ENCODE measurements at regions not wholly inside any gene's neighbourhood (a gene's known extent, or its start where the extent isn't known, plus 50 kb on each side); places are given as distances from the start of the nearest gene placed in this dataset.

DNA sequence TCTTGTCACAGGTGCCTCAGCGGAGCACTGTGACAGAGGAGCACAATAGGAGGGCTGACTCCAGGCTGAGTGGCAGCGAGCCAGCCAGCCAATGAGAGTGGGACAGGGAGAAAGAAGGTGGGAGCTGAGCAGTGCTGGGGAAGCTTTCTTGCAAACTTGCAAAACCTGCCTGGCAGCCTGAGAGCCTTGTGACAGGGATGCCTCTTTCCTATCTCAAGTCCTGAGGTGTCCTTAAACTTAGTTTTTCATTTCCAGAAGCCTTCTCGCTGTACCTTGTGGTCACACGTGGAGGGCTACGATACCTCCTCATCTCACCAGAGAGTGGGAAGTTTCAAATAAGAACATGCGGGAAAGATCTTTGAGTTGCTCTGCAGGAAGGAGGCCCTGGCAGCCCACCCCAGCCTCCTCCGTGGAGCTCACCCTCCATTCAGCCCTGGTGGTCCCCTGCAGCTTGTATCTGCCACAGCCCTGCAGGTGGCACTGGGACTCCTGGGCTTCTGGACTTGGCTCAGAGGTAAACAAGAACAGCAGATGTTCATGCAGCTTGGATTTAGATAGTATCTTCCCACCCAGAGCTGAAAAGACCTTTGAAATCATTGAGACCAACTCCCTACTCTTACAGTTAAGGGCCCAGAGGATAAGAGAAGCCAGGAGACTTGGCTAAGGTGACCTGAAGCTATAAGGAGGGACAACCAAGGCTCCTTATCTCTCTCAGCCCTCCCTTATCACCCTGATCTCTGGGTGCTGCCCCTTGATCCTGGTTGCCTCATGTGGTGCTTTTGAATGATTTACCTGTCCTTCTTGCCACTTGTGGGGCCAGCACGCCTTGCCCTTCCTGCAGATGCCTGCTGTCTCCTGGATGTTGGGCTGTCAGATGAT lies 153.5 kb upstream of the MAX start:
- ATAC-seq, result peak; percentile 62
- POLR2A ChIA-PET (ENCODE audit: unreplicated experiment), result interaction anchor here (0.5 to 0.8 kb wide), 4 partner anchors 48 to 355 kb away, joined by 3 to 5 read pairs (median 3); no protein-coding TSS in a partner anchor
- intact Hi-C loops (cut with micrococcal nuclease), result loop anchor here (1.0 to 2.0 kb wide), 6 partner anchors 22 to 156 kb away; partner anchors contain the start of gene FUT8
- peak overlapping the region; percentile 81 for H3K9ac ChIP-seq (ENCODE audit: low read length)
- H2AFZ ChIP-seq (ENCODE audit: low read length), result peak overlapping the region; percentile 36
- peak overlapping the region; percentile 96 for H3K27ac ChIP-seq (ENCODE audit: low read length)
- H4K20me1 ChIP-seq (ENCODE audit: low read length), result no peaks in the 10 kb centered on the region
- CTCF ChIA-PET, result interaction anchor here (0.7 to 1.0 kb wide), 2 partner anchors 9 to 156 kb away, joined by 3 to 7 read pairs; no protein-coding TSS in a partner anchor
- H3F3A ChIP-seq (ENCODE audit: low read length, unreplicated experiment), result no peaks in the 10 kb centered on the region
- BruUV-seq (replicated peaks), result no TSS peak
- H3K27me3 ChIP-seq (ENCODE audit: low read length), result no peaks in the 10 kb centered on the region
- H3K9me3 ChIP-seq (ENCODE audit: low read length), result 0 out of 2 replicates have a peak, but pooled peaks cover 3% of the 10 kb centered on the region
- H3K36me3 ChIP-seq (ENCODE audit: low read depth, low read length), result peaks cover 4% of the 10 kb centered on the region; the same call in 1 of the 2 replicates
- peak; percentile 95 for DNase-seq
- H3K79me2 ChIP-seq (ENCODE audit: low read length), result 0 out of 2 replicates have a peak, but pooled peaks cover 9% of the 10 kb centered on the region
- TF ChIP-seq EZH2phosphoT487 (IDR thresholded peaks at IDR 0.05; ENCODE audit: borderline replicate concordance, low read length), result no peak
- TF ChIP-seq CTCF (conservative IDR thresholded peaks at IDR 0.05; ENCODE audit: low read depth, low read length), result no peak
- TF ChIP-seq EZH2 (IDR thresholded peaks at IDR 0.05; ENCODE audit: low read length, unreplicated experiment), result no peak
- H3K4me3 ChIP-seq (ENCODE audit: low read length), result peak overlapping the region; percentile 34; the same call in 1 of the 2 replicates
- H3K9me2 ChIP-seq (replicated peaks; ENCODE audit: low read length), result no peaks in the 10 kb centered on the region
- peak overlapping the region; percentile 75 for H3K4me2 ChIP-seq (ENCODE audit: low read length)
- H3K4me1 ChIP-seq (ENCODE audit: insufficient read depth, low read length), result peaks cover 58% of the 10 kb centered on the region

GRCh38 chr14:65256714-65257113 lies 154.4 kb upstream of the MAX start:
- H2AFZ ChIP-seq (ENCODE audit: low read length), result no peak overlapping the region
- no peak for ATAC-seq
- POLR2A ChIA-PET (ENCODE audit: unreplicated experiment), result no interaction called here
- H3K4me2 ChIP-seq (ENCODE audit: low read length), result no peak overlapping the region; the same call in 1 of the 2 replicates
- intact Hi-C loops (cut with micrococcal nuclease), result no loop called here
- peak overlapping the region; percentile 96 for H3K27ac ChIP-seq (ENCODE audit: low read length)
- H3K4me1 ChIP-seq (ENCODE audit: insufficient read depth, low read length), result peaks cover 53% of the 10 kb centered on the region
- 0 out of 2 replicates have a peak overlapping the region, but pooled peaks have one; percentile 81 for H3K9ac ChIP-seq (ENCODE audit: low read length)
- peaks cover 4% of the 10 kb centered on the region; the same call in 1 of the 2 replicates for H3K36me3 ChIP-seq (ENCODE audit: low read depth, low read length)
- no peak for DNase-seq
- no peaks in the 10 kb centered on the region for H3K9me2 ChIP-seq (replicated peaks; ENCODE audit: low read length)
- 0 out of 2 replicates have a peak, but pooled peaks cover 3% of the 10 kb centered on the region for H3K9me3 ChIP-seq (ENCODE audit: low read length)
- CTCF ChIA-PET, result no interaction called here
- H3K79me2 ChIP-seq (ENCODE audit: low read length), result 0 out of 2 replicates have a peak, but pooled peaks cover 9% of the 10 kb centered on the region
- H3K27me3 ChIP-seq (ENCODE audit: low read length), result no peaks in the 10 kb centered on the region
- H4K20me1 ChIP-seq (ENCODE audit: low read length), result no peaks in the 10 kb centered on the region
- no peak overlapping the region for H3K4me3 ChIP-seq (ENCODE audit: low read length)
- TF ChIP-seq EZH2 (IDR thresholded peaks at IDR 0.05; ENCODE audit: low read length, unreplicated experiment) (no peak), CTCF (conservative IDR thresholded peaks at IDR 0.05; ENCODE audit: low read depth, low read length) (no peak), EZH2phosphoT487 (IDR thresholded peaks at IDR 0.05; ENCODE audit: borderline replicate concordance, low read length) (no peak)
- no peaks in the 10 kb centered on the region for H3F3A ChIP-seq (ENCODE audit: low read length, unreplicated experiment)
- no TSS peak for BruUV-seq (replicated peaks)
